ENCODE measurements at regions not wholly inside any gene's neighbourhood (a gene's known extent, or its start where the extent isn't known, plus 50 kb on each side); places are given as distances from the start of the nearest gene placed in this dataset.

DNA sequence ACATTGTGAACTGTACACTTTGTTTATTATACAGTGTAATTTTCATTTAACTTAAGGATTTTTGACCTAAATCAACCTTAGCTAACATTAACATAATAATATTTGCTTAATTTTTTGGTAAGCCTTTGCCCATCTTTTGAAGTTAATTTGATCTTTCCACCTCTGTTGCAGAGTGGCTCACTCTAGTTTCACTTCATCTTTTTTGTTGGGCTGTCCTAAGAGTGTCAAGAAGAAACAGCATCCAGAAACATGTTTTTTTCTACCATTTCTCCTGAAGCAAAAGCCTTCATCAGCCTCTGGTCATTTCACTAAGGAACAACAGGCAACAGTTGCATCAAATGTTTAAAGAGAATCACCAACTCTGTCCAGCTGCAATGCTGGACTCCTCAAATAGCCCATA is 824.7 kb downstream of the REEP3 start:
- H3K4me1 Mint-ChIP-seq: no peaks in the 10 kb centered on the region
- TF ChIP-seq, protein P1, sequence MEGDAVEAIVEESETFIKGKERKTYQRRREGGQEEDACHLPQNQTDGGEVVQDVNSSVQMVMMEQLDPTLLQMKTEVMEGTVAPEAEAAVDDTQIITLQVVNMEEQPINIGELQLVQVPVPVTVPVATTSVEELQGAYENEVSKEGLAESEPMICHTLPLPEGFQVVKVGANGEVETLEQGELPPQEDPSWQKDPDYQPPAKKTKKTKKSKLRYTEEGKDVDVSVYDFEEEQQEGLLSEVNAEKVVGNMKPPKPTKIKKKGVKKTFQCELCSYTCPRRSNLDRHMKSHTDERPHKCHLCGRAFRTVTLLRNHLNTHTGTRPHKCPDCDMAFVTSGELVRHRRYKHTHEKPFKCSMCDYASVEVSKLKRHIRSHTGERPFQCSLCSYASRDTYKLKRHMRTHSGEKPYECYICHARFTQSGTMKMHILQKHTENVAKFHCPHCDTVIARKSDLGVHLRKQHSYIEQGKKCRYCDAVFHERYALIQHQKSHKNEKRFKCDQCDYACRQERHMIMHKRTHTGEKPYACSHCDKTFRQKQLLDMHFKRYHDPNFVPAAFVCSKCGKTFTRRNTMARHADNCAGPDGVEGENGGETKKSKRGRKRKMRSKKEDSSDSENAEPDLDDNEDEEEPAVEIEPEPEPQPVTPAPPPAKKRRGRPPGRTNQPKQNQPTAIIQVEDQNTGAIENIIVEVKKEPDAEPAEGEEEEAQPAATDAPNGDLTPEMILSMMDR (IDR thresholded peaks at IDR 0.05): no peak
- no peak for TF ChIP-seq EZH2 (IDR thresholded peaks at IDR 0.05; ENCODE audit: borderline replicate concordance, insufficient read depth, low read depth, low read length, poor library complexity, severe bottlenecking)
- Histone ChIP-seq H2AFZ (ENCODE audit: insufficient read depth, low read depth, low read length, poor library complexity, severe bottlenecking) (no peak overlapping the region), H3K9me3 (ENCODE audit: control extremely low read depth in 1 of 3, control insufficient read depth in 2 of 3, insufficient read depth in 1 of 3, low read length in 2 of 3) (no peaks in the 10 kb centered on the region), H3K27me3 (replicated peaks in 1 of 4; ENCODE audit: control extremely low read depth in 1 of 4, control insufficient read depth in 3 of 4, insufficient read depth in 4 of 4, low read length in 3 of 4) (no peaks in the 10 kb centered on the region), H3K79me2 (ENCODE audit: control insufficient read depth, insufficient read depth, low read length) (no peaks in the 10 kb centered on the region), H3K27ac (ENCODE audit: low read length in 2 of 2) (no peak overlapping the region), H3K4me1 (ENCODE audit: control insufficient read depth in 2 of 2, insufficient read depth in 2 of 2, low read length in 2 of 2) (no peaks in the 10 kb centered on the region), H3K4me3 (ENCODE audit: control extremely low read depth in 1 of 5, extremely low read depth in 1 of 5, insufficient read depth in 1 of 5, low read depth in 2 of 5, low read length in 4 of 5) (no peak overlapping the region), H3K4me2 (replicated peaks; ENCODE audit: low read depth, low read length, poor library complexity, severe bottlenecking) (no peak overlapping the region), H4K20me1 (ENCODE audit: control insufficient read depth, insufficient read depth, low read length, poor library complexity, severe bottlenecking) (no peaks in the 10 kb centered on the region), H3K9ac (ENCODE audit: low read length) (no peak overlapping the region), H3K36me3 (replicated peaks in 1 of 2; ENCODE audit: control extremely low read depth in 1 of 2, control insufficient read depth in 1 of 2, extremely low read depth in 1 of 2, insufficient read depth in 2 of 2, low read length in 1 of 2) (no peaks in the 10 kb centered on the region)
- no peak overlapping the region for H3K27ac Mint-ChIP-seq
- no peak for DNase-seq
- ChIA-PET CTCF (no interaction called here), POLR2A (no interaction called here)
- H3K27me3 Mint-ChIP-seq: no peaks in the 10 kb centered on the region
- no peaks in the 10 kb centered on the region for H3K9me3 Mint-ChIP-seq (ENCODE audit: insufficient read depth)
- intact Hi-C loops (cut with micrococcal nuclease): no loop called here
- ATAC-seq (ENCODE audit: low read depth): no peak
- no peak overlapping the region for H3K4me3 Mint-ChIP-seq

DNA sequence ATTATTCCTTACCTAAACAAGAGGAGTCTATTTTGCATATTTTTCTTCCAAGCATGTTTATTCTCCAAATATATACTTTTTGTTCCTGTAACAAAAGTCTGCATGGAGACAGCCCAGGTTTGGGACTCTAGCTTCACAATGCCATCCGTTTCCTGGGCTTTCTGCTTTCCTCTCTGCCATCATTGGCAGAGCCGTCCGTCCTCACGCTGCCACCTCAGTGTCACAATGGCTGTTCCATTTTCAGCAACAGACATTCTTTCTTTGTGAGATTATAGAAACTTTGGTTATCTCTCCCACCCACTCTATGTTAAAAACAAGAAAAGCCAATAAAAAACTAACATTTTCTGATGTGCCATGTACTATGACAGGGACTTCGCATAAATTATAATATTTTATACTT is 825.2 kb downstream of the REEP3 start:
- H3K4me1 ChIP-seq (ENCODE audit: control insufficient read depth in 2 of 2, insufficient read depth in 2 of 2, low read length in 2 of 2): no peaks in the 10 kb centered on the region
- no peak for TF ChIP-seq EZH2 (IDR thresholded peaks at IDR 0.05; ENCODE audit: borderline replicate concordance, insufficient read depth, low read depth, low read length, poor library complexity, severe bottlenecking)
- TF ChIP-seq, protein P1 (IDR thresholded peaks at IDR 0.05): no peak
- ChIA-PET CTCF (no interaction called here), POLR2A (no interaction called here)
- no peaks in the 10 kb centered on the region for H3K9me3 ChIP-seq (ENCODE audit: control extremely low read depth in 1 of 3, control insufficient read depth in 2 of 3, insufficient read depth in 1 of 3, low read length in 2 of 3)
- H3K79me2 ChIP-seq (ENCODE audit: control insufficient read depth, insufficient read depth, low read length): no peaks in the 10 kb centered on the region
- H3K36me3 ChIP-seq (replicated peaks in 1 of 2; ENCODE audit: control extremely low read depth in 1 of 2, control insufficient read depth in 1 of 2, extremely low read depth in 1 of 2, insufficient read depth in 2 of 2, low read length in 1 of 2): no peaks in the 10 kb centered on the region
- 81% methylated on average over 3 of the region's 5 CpGs for WGBS (ENCODE audit: insufficient coverage)
- Mint-ChIP-seq H3K27me3 (no peaks in the 10 kb centered on the region), H3K4me1 (no peaks in the 10 kb centered on the region), H3K27ac (no peak overlapping the region), H3K4me3 (no peak overlapping the region), H3K9me3 (ENCODE audit: insufficient read depth) (no peaks in the 10 kb centered on the region)
- DNase-seq (no peak), ATAC-seq (ENCODE audit: low read depth) (no peak)
- no peaks in the 10 kb centered on the region for H4K20me1 ChIP-seq (ENCODE audit: control insufficient read depth, insufficient read depth, low read length, poor library complexity, severe bottlenecking)
- intact Hi-C loops (cut with micrococcal nuclease): no loop called here
- no peak overlapping the region for H3K4me2 ChIP-seq (replicated peaks; ENCODE audit: low read depth, low read length, poor library complexity, severe bottlenecking)
- H3K27me3 ChIP-seq (replicated peaks in 1 of 4; ENCODE audit: control extremely low read depth in 1 of 4, control insufficient read depth in 3 of 4, insufficient read depth in 4 of 4, low read length in 3 of 4): no peaks in the 10 kb centered on the region
- no peak overlapping the region for H3K9ac ChIP-seq (ENCODE audit: low read length)
- H3K4me3 ChIP-seq (ENCODE audit: control extremely low read depth in 1 of 5, extremely low read depth in 1 of 5, insufficient read depth in 1 of 5, low read depth in 2 of 5, low read length in 4 of 5): no peak overlapping the region
- H3K27ac ChIP-seq (ENCODE audit: low read length in 2 of 2): no peak overlapping the region
- no peak overlapping the region for H2AFZ ChIP-seq (ENCODE audit: insufficient read depth, low read depth, low read length, poor library complexity, severe bottlenecking)

Data from B cell (primary cell).